A549 (cell line): ENCODE measurements at regions not wholly inside any gene's neighbourhood (a gene's known extent, or its start where the extent isn't known, plus 50 kb on each side); places are given as distances from the start of the nearest gene placed in this dataset.

Experiments used
- ATAC-seq, 2 experiments: fragments of 200-7000 bp in 1 of 2; fragments of >200 bp in 1 of 2; cut with Nextera tagmentation in 1 of 2; cut with Tn5 transposase in 1 of 2; 3 replicates each; pipeline versions ENCODE4 v1.8.0 to v1.9.1; 2018 to 2020; ENCODE audit warnings: mild to moderate bottlenecking in 1 of 2, moderate library complexity in 1 of 2
- CTCF ChIA-PET: fragments of 300-600 bp; sonication (Branson Sonifier 250); formaldehyde crosslinking; extraction: SDS; loops from one replicate; lab custom pipeline; 2021; ENCODE audit warnings: antibody characterized with exemption, inconsistent platforms; lab: Yijun Ruan, JAX
- POLR2A ChIA-PET: fragments of 350-600 bp; formaldehyde crosslinking; extraction: SDS; loops from one replicate; lab custom pipeline; 2021; ENCODE audit warnings: antibody characterized with exemption, inconsistent platforms; lab: Yijun Ruan, JAX
- DNase-seq, 2 experiments: peaks; one replicate each; pipeline versions ENCODE4 v3.0.0 to v3.0.0-alpha.2; 2011 to 2016; ENCODE audit warnings: low read depth in 1 of 2, low spot score in 1 of 2
- FAIRE-seq: peaks from 2 replicates; lab custom pipeline; 2011; peaks lifted over from hg19 to GRCh38; lab: Jason Lieb, UNC
- H3K27ac ChIP-seq, 2 experiments: fragments of >200 bp; sonication (Bioruptor Twin); formaldehyde crosslinking; 3 replicates each; pipeline ENCODE4 v1.5.1; 2016 to 2017
- H3K4me1 ChIP-seq: fragments of >200 bp; sonication (Bioruptor Twin); formaldehyde crosslinking; 3 replicates; pipeline ENCODE4 v1.6.1; 2016
- H3K4me2 ChIP-seq: fragments of >200 bp; sonication (Bioruptor Twin); formaldehyde crosslinking; 3 replicates; pipeline ENCODE4 v1.6.1; 2016
- H3K4me3 ChIP-seq: fragments of >200 bp; sonication (Bioruptor Twin); formaldehyde crosslinking; 3 replicates; pipeline ENCODE4 v1.5.1; 2016
- H3K9me3 ChIP-seq: fragments of >200 bp; sonication (Bioruptor Twin); formaldehyde crosslinking; 3 replicates; pipeline ENCODE4 v1.6.1; 2016
- CBX8 ChIP-seq: fragments of 200-600 bp; sonication (generic); IDR thresholded peaks from 2 replicates; pipeline ENCODE4 v1.6.1; 2016
- CEBPB ChIP-seq, 2 experiments: fragments of >200 bp in 1 of 2; sonication (Bioruptor Twin) in 1 of 2; formaldehyde crosslinking in 1 of 2; IDR thresholded peaks; 2 replicates each; pipeline ENCODE4 v1.6.1; 2012 to 2016
- CHD4 ChIP-seq: fragments of 200-600 bp; sonication (generic); IDR thresholded peaks from 2 replicates; pipeline ENCODE4 v1.6.1; 2016; ENCODE audit warnings: antibody characterized with exemption, mild to moderate bottlenecking, borderline replicate concordance
- EHF ChIP-seq: fragments of 250-450 bp; sonication (Bioruptor Pico); IDR thresholded peaks from 2 replicates; pipeline ENCODE4 v1.5.0; 2020; ENCODE audit warnings: mild to moderate bottlenecking
- EP300 ChIP-seq, 2 experiments: fragments of >200 bp; sonication (Bioruptor Twin); formaldehyde crosslinking; IDR thresholded peaks; 2 replicates in 1 of 2; 3 replicates in 1 of 2; pipeline ENCODE4 v1.6.1; 2016 to 2017
- ESRRA ChIP-seq: fragments of 150-350 bp; IDR thresholded peaks from 2 replicates; pipeline ENCODE4 v1.6.1; 2014; ENCODE audit warnings: mild to moderate bottlenecking, low read length, borderline replicate concordance
- FOSB ChIP-seq: fragments of 250-450 bp; sonication (Bioruptor Pico); IDR thresholded peaks from 2 replicates; pipeline ENCODE4 v1.5.0; 2020; ENCODE audit warnings: mild to moderate bottlenecking, moderate library complexity
- FOXS1 ChIP-seq: fragments of 250-450 bp; sonication (Bioruptor Pico); IDR thresholded peaks from 2 replicates; pipeline ENCODE4 v1.5.0; 2020; ENCODE audit warnings: mild to moderate bottlenecking, moderate library complexity
- GATA3 ChIP-seq: IDR thresholded peaks from 2 replicates; pipeline ENCODE4 v1.6.1; 2012; ENCODE audit warnings: borderline replicate concordance
- HEYL ChIP-seq: fragments of 250-450 bp; sonication (Bioruptor Pico); IDR thresholded peaks from 2 replicates; pipeline ENCODE4 v1.8.0; 2021; ENCODE audit warnings: mild to moderate bottlenecking, moderate library complexity
- HOXA7 ChIP-seq: fragments of 250-450 bp; sonication (Bioruptor Pico); IDR thresholded peaks from 2 replicates; pipeline ENCODE4 v1.5.0; 2020; ENCODE audit warnings: mild to moderate bottlenecking, moderate library complexity
- HOXB13 ChIP-seq: fragments of 250-450 bp; sonication (Bioruptor Pico); IDR thresholded peaks from 2 replicates; pipeline ENCODE4 v1.5.0; 2020; ENCODE audit warnings: low read depth, mild to moderate bottlenecking, moderate library complexity
- HOXB5 ChIP-seq: fragments of 250-450 bp; sonication (Bioruptor Pico); IDR thresholded peaks from 2 replicates; pipeline ENCODE4 v1.5.0; 2020; ENCODE audit warnings: mild to moderate bottlenecking, moderate library complexity
- JUN ChIP-seq, 2 experiments: fragments of >200 bp; sonication (Bioruptor Twin); formaldehyde crosslinking; IDR thresholded peaks; 2 replicates in 1 of 2; 3 replicates in 1 of 2; pipeline ENCODE4 v1.6.1; 2016 to 2017
- JUNB ChIP-seq: fragments of >200 bp; sonication (Bioruptor Twin); formaldehyde crosslinking; IDR thresholded peaks from 2 replicates; pipeline ENCODE4 v1.6.1; 2016
- NR3C1 ChIP-seq: fragments of >200 bp; sonication (Bioruptor Twin); formaldehyde crosslinking; IDR thresholded peaks from 3 replicates; pipeline ENCODE4 v1.6.1; 2017
- PHF8 ChIP-seq: fragments of 200-600 bp; sonication (generic); IDR thresholded peaks from 2 replicates; pipeline ENCODE4 v1.6.1; 2016; ENCODE audit warnings: low read depth, mild to moderate bottlenecking, antibody characterized with exemption, moderate library complexity, borderline replicate concordance
- POLR2AphosphoS2 ChIP-seq: conservative IDR thresholded peaks from 2 replicates; pipeline ENCODE4 v1.6.1; 2012; ENCODE audit warnings: low read length, improper control_type of control experiment, inconsistent platforms
- RCOR1 ChIP-seq: fragments of 150-350 bp; IDR thresholded peaks from 2 replicates; pipeline ENCODE4 v1.6.1; 2014; ENCODE audit warnings: antibody characterized with exemption, low read length, low read depth
- RFX5 ChIP-seq: fragments of 450-650 bp; IDR thresholded peaks from 2 replicates; pipeline ENCODE4 v1.7.1; 2014; ENCODE audit warnings: antibody characterized with exemption, mild to moderate bottlenecking, moderate library complexity
- RNF2 ChIP-seq: fragments of 200-600 bp; sonication (generic); IDR thresholded peaks from 2 replicates; pipeline ENCODE4 v1.6.1; 2016; ENCODE audit warnings: low read depth, mild to moderate bottlenecking, antibody characterized with exemption, moderate library complexity, borderline replicate concordance
- TFCP2L1 ChIP-seq: fragments of 250-450 bp; sonication (Bioruptor Pico); IDR thresholded peaks from 2 replicates; pipeline ENCODE4 v1.5.0; 2021; ENCODE audit warnings: mild to moderate bottlenecking
- ZC3H11A ChIP-seq: fragments of 450-650 bp; IDR thresholded peaks from 2 replicates; pipeline ENCODE4 v1.6.1; 2014; ENCODE audit warnings: antibody characterized with exemption, mild to moderate bottlenecking
- ZFP36 ChIP-seq: fragments of 450-650 bp; IDR thresholded peaks from 2 replicates; pipeline ENCODE4 v1.6.1; 2014; ENCODE audit warnings: borderline replicate concordance; ENCODE audit not compliant: partially characterized antibody
- ZNF302 ChIP-seq: fragments of 250-450 bp; sonication (Bioruptor Pico); IDR thresholded peaks from 2 replicates; pipeline ENCODE4 v1.9.0; 2021; ENCODE audit warnings: inconsistent platforms, mild to moderate bottlenecking, moderate library complexity
- ZSCAN20 ChIP-seq: fragments of 250-450 bp; sonication (Bioruptor Pico); IDR thresholded peaks from 2 replicates; pipeline ENCODE4 v1.8.0; 2022; ENCODE audit warnings: mild to moderate bottlenecking, moderate library complexity
- WGBS: methylation state at CpG from one replicate; pipeline ENCODE4 v1.1.6; 2017; ENCODE audit errors: missing lambda C conversion rate; 5-methylcytosine and 5-hydroxymethylcytosine counted together
- TF ChIP-seq, protein P1 (sequence below): fragments of 250-450 bp; sonication (Bioruptor Pico); IDR thresholded peaks from 2 replicates; pipeline ENCODE4 v1.5.0; 2021; ENCODE audit warnings: mild to moderate bottlenecking, moderate library complexity, borderline replicate concordance
- TF ChIP-seq, protein P2 (sequence below): IDR thresholded peaks from 2 replicates; pipeline ENCODE4 v1.6.1; 2012
- TF ChIP-seq, protein P3 (sequence below): fragments of >200 bp; sonication (Bioruptor Twin); formaldehyde crosslinking; IDR thresholded peaks from 2 replicates; pipeline ENCODE4 v1.6.1; 2016
- TF ChIP-seq, protein P4 (sequence below): fragments of 450-650 bp; IDR thresholded peaks from 2 replicates; pipeline ENCODE4 v1.6.1; 2014; ENCODE audit warnings: antibody characterized with exemption
- TF ChIP-seq, protein P5 (sequence below): fragments of 250-450 bp; sonication (Bioruptor Pico); IDR thresholded peaks from 2 replicates; pipeline ENCODE4 v1.5.0; 2020; ENCODE audit warnings: low read depth, mild to moderate bottlenecking, moderate library complexity
- TF ChIP-seq, protein P6 (sequence below): IDR thresholded peaks from 2 replicates; pipeline ENCODE4 v1.6.1; 2012

DNA sequence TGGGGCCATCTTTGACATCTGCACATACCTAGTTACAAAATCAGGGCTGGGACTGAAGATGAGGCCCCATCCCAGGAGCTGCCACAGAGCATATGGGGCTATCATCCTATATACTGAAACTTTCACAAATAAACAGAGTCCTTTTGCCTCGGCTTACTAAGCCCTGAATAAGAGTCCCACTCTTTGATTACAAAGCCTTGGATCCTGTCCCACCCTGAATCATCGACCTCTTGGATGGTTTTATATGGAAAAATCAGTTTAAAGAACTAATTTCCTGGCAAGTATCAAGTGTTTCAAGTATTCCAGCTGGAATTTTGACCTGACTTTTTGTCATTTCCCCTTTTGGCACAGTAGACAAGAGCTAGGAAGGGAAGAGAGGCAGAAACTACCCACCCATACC is 331.3 kb upstream of the FRG2C start:
- Histone ChIP-seq H3K4me1 (no peaks in the 10 kb centered on the region), H3K4me3 (no peak overlapping the region), H3K27ac (no peak overlapping the region), H3K4me2 (no peak overlapping the region), H3K9me3 (no peaks in the 10 kb centered on the region)
- ATAC-seq, result no peak
- TF ChIP-seq ESRRA (no peak), ZFP36 (no peak), ZC3H11A (no peak), EHF (CRISPR knock-in tag) (no peak), NR3C1 (no peak), HOXB13 (CRISPR knock-in tag) (no peak), HOXA7 (CRISPR knock-in tag) (no peak), TFCP2L1 (CRISPR knock-in tag) (no peak), HEYL (no peak), PHF8 (no peak), ZSCAN20 (CRISPR knock-in tag) (no peak), RCOR1 (no peak), RNF2 (no peak), GATA3 (no peak), FOSB (CRISPR knock-in tag) (no peak)
- TF ChIP-seq, protein P1, sequence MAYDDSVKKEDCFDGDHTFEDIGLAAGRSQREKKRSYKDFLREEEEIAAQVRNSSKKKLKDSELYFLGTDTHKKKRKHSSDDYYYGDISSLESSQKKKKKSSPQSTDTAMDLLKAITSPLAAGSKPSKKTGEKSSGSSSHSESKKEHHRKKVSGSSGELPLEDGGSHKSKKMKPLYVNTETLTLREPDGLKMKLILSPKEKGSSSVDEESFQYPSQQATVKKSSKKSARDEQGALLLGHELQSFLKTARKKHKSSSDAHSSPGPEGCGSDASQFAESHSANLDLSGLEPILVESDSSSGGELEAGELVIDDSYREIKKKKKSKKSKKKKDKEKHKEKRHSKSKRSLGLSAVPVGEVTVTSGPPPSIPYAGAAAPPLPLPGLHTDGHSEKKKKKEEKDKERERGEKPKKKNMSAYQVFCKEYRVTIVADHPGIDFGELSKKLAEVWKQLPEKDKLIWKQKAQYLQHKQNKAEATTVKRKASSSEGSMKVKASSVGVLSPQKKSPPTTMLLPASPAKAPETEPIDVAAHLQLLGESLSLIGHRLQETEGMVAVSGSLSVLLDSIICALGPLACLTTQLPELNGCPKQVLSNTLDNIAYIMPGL (CRISPR knock-in tag), result no peak
- TF ChIP-seq, protein P2, sequence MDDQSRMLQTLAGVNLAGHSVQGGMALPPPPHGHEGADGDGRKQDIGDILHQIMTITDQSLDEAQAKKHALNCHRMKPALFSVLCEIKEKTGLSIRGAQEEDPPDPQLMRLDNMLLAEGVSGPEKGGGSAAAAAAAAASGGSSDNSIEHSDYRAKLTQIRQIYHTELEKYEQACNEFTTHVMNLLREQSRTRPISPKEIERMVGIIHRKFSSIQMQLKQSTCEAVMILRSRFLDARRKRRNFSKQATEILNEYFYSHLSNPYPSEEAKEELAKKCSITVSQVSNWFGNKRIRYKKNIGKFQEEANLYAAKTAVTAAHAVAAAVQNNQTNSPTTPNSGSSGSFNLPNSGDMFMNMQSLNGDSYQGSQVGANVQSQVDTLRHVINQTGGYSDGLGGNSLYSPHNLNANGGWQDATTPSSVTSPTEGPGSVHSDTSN, result no peak
- TF ChIP-seq, protein P3, sequence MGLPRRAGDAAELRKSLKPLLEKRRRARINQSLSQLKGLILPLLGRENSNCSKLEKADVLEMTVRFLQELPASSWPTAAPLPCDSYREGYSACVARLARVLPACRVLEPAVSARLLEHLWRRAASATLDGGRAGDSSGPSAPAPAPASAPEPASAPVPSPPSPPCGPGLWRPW, result no peak
- TF ChIP-seq, protein P4, sequence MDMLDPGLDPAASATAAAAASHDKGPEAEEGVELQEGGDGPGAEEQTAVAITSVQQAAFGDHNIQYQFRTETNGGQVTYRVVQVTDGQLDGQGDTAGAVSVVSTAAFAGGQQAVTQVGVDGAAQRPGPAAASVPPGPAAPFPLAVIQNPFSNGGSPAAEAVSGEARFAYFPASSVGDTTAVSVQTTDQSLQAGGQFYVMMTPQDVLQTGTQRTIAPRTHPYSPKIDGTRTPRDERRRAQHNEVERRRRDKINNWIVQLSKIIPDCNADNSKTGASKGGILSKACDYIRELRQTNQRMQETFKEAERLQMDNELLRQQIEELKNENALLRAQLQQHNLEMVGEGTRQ, result no peak
- DNase-seq, result no peak
- POLR2A ChIA-PET, result no interaction called here
- 0% methylated on average over 2 of the region's 2 CpGs for WGBS
- FAIRE-seq, result no peak
- CTCF ChIA-PET, result no interaction called here

DNA sequence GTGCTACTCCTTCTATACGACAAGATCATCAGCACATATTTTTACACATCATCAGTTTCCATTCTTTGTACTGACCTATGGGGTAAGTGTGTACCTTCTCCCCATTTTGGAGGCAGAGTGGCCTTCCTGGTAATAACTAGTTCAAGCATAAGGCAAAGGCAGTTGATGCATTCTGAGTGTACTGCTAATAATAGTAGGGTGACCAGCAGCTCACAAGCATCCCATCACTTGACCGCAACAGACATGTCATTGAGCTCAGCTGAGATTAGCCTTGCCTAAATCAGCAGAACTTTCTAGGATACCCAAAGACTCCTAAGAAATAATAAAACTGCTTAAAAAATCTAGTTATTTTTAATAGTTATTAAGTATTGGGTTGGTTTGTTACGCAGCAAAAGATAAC is 329.8 kb upstream of the FRG2C start:
- ATAC-seq (no peak), FAIRE-seq (no peak), DNase-seq (no peak)
- TF ChIP-seq, protein P5, sequence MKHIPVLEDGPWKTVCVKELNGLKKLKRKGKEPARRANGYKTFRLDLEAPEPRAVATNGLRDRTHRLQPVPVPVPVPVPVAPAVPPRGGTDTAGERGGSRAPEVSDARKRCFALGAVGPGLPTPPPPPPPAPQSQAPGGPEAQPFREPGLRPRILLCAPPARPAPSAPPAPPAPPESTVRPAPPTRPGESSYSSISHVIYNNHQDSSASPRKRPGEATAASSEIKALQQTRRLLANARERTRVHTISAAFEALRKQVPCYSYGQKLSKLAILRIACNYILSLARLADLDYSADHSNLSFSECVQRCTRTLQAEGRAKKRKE (CRISPR knock-in tag), result no peak
- TF ChIP-seq POLR2AphosphoS2 (no peak), EHF (CRISPR knock-in tag) (no peak), HOXB13 (CRISPR knock-in tag) (no peak), RFX5 (no peak), ZC3H11A (no peak), HOXB5 (CRISPR knock-in tag) (no peak), JUN (IDR thresholded peaks at IDR 0.05) (no peak), FOXS1 (CRISPR knock-in tag) (no peak), EP300 (IDR thresholded peaks at IDR 0.05) (no peak), ESRRA (no peak), JUNB (no peak), CBX8 (no peak), NR3C1 (no peak), CEBPB (IDR thresholded peaks at IDR 0.05) (no peak), ZNF302 (CRISPR knock-in tag) (no peak), CHD4 (no peak)
- TF ChIP-seq, protein P6, sequence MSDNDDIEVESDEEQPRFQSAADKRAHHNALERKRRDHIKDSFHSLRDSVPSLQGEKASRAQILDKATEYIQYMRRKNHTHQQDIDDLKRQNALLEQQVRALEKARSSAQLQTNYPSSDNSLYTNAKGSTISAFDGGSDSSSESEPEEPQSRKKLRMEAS, result no peak
- Histone ChIP-seq H3K4me1 (no peaks in the 10 kb centered on the region), H3K9me3 (no peaks in the 10 kb centered on the region), H3K4me3 (no peak overlapping the region), H3K27ac (no peak overlapping the region), H3K4me2 (no peak overlapping the region)
- ChIA-PET POLR2A (no interaction called here), CTCF (no interaction called here)
- 50% methylated on average over 3 of the region's 3 CpGs for WGBS
